A172 (cell line): ENCODE measurements at regions not wholly inside any gene's neighbourhood (a gene's known extent, or its start where the extent isn't known, plus 50 kb on each side); places are given as distances from the start of the nearest gene placed in this dataset.

Experiments used
- DNase-seq: peaks from one replicate; pipeline ENCODE4 v3.0.0-alpha.2; 2015; ENCODE audit warnings: low spot score

- peak; percentile 60 for DNase-seq
Observed at GRCh38 chr3:152719264-152719663, 115.7 kb upstream of the P2RY1 start.

- DNase-seq = no peak
Observed at GRCh38 chr3:152720951-152721718, 113.8 kb upstream of the P2RY1 start.

DNA sequence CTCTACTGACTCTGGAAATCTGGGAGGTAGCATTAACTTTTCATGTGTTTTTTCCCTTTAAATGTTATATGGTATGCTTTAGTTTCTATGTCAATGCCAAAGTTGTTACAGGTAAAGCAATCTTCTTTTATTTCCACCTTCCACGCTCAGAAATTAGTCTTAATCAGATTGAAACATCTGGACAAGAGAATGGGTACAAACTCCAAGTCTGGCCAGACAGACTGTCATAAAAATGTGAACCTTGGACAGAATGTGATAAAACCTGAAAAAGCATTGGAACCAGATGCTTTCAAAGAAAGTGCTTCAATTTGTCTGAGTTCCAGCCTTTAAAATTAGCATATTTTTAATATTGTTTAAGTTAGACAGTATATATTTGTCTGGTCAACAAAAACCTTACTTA lies 110.7 kb upstream of the P2RY1 start:
- no peak for DNase-seq

DNA sequence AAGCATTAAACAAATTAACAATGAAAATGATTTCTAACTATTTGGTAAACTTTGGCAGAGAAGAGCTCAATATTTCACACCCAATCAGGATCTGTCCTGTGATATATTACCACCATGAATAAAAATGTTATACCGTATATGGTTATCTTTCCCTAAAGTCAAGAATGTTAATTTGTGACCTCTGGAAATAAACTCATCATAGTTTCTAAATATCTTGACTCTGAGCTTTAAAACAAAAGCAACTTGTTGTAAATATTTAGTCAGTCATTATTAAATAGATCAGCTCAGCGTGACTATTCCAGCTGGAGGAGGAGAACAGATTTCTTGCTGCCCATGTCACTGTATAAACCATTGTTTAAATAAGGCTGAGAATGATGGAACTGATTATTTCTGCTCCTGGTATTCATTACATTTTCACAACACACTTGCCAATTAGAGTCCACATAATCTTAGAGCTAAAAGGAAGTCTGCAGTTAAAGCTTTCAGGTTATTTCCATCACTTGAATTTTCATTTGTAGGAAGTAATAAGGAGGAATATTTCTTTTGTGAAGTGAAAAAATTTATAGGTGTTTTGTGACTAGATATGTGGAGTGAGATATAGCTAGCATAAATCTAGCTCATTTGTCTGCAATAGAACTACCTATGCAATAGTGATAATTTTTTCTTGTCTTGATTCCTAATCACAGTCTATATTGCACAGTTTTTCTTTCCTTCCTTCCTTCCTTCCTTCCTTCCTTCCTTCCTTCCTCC lies 106.5 kb upstream of the P2RY1 start:
- no peak for DNase-seq

- no peak for DNase-seq
Observed at GRCh38 chr3:152729906-152730305, 105.0 kb upstream of the P2RY1 start.

DNA sequence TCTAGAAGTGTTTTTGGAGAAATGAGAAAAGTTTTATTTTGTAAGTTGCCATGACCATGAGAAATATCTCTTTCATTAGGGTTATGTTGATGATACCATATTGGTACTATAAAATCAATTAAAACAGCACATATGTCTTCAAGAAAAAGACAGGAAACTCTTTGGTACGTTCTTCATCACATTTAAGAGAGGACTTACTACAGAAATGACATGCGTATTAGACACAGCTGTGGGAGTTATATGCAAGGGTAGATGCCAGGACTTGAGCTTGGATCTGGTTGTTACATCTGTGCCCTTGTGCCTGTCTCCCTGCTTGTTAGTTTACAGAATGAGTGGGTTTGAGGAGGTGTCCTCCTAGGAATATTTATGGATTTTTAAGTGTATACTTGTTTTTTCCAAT lies 103.4 kb upstream of the P2RY1 start:
- no peak for DNase-seq

GRCh38 chr3:152733584-152734119 lies 101.3 kb upstream of the P2RY1 start:
- DNase-seq = no peak

- peak; percentile 50 for DNase-seq
Observed at GRCh38 chr3:152737021-152737908, 97.7 kb upstream of the P2RY1 start.

GRCh38 chr3:152738656-152739055 lies 96.3 kb upstream of the P2RY1 start:
- no peak for DNase-seq

- DNase-seq = no peak
Observed at GRCh38 chr3:152742368-152743347, 92.3 kb upstream of the P2RY1 start.

DNA sequence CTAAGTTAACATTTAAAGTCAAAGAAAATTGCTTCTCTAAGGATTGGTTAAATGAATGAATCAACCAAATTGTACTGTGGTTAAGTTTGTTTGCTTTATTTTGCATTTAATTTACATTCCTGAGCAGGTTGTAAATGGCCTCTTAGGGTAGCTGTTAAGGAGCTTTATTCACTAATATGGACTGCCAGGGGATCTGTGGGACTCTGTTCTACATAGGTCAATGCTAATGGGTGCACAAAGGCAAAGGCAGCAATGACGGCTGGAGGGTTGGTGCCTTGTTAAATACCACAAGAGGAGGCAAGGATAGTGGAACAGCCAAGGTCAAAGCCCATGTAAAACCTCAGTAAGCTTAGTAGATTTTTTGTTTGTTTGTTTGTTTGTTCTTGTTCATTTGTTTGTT lies 89.3 kb upstream of the P2RY1 start:
- no peak for DNase-seq

DNA sequence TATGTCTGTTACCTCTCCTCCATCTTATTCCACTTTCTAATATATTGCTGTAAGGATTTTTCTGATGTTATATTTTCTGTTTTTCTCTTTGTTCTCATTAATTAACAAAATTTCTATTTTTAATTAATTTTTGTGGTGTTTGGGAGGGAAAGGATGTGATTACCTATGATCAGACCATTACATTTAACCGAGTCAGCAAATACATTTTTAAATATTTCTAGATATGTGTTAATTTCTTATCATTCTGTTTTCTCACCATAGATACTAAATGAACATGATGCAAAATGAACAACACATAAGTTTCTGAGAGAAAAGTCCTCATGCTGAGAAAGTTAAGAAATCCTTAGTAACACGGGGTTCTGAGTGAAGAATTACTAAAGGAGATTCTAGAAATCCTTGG lies 80.6 kb upstream of the P2RY1 start:
- DNase-seq = no peak

DNA sequence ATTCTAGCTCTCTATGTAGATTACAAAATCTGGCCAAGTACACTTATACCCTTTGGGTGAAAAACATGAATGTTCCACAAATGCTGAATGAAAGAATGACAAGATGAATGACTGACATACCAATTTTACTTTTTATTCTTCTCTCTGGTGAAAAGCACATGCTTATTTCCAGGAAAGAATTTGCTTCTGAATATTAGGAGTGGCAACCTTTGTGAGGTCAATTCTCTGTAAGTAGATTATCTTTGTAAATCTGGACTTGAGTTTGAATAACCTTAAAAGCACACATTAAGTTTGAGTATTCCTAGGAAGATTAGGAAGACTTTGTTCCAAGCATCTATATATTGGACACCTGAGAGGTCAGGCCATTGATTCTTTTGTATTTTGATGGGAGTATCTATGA lies 78.1 kb upstream of the P2RY1 start:
- no peak for DNase-seq

DNA sequence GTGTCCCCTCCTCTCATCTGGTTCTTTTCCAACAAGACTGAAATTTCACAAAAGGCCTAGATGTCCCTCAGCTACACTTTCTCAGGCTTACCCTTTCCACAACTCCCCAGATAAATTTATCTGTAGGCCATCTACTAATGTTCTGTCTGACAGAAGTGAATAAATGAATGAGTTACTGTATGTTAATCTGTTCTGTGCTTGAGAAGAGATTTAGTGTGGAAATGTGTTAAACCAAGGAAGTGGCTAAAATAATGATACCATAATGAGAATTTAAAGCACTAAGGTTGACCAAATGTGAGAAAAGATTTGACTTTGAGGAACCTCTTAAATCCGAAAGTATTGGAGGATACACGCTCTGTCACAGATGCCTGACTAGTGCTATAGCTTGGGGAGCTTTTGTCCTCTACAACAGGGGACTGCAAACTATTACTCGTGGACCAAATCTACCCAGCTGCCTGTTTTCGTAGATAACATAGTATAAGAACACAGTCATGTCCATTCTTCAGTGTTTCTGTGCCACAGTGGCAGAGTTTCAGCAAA lies 74.8 kb upstream of the P2RY1 start:
- no peak for DNase-seq

DNA sequence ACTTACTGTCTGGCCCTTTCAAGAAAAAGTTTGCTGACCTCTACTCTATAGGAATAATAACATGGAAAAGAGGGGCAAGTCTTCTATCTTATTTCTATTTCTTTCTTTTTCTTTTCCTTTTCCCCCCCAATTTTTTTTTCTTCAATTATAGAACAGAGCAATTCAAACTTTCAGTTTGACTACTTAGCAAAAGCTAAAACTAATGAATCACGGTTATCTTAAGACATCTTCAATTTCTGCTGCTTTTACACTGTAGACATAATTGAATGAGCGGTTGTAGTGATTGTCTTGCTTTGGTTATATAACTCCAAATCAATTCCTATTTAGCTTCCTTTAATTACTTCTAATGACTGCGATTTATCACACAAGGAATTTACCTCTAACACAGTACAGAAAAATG lies 74.3 kb upstream of the P2RY1 start:
- DNase-seq = no peak

- DNase-seq = no peak
Observed at GRCh38 chr3:152768478-152768877, 66.5 kb upstream of the P2RY1 start.

DNA sequence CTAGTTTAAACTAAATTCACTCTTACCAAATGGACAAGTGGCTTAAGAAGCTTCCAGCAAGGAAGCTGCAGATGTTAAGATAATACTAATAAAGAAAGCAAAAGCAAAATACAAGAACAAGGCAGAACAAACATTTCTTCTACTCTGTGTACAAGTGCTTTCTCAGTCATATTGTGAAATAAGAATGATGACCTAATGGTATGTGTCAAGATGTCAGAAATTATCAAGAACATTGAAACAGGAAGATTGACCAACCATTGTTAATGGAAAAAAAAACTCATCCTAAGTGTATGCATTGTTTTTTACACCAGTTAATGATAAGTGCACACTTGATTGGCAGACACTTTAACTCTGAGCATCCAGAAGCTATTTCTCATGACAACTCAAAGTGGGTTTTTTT lies 65.4 kb upstream of the P2RY1 start:
- DNase-seq = no peak

DNA sequence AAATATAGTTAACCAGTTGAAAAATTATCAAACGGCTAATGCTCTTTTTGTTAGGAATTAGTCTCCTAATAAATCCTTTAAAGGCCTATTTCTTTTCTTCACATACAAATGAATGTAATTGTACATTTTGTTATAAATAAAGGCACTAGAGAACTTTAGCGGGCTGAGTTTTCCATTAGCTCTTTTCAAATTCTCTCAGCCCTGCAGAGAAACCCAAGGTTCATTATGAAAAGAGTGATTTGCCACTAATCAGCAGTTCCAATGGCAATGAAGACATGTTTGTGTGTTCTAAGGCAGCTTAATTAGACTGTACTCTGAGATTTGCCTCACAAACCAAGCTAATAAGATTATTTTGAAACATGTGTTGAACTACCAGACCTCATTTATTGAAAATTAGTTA lies 64.6 kb upstream of the P2RY1 start:
- no peak for DNase-seq

DNA sequence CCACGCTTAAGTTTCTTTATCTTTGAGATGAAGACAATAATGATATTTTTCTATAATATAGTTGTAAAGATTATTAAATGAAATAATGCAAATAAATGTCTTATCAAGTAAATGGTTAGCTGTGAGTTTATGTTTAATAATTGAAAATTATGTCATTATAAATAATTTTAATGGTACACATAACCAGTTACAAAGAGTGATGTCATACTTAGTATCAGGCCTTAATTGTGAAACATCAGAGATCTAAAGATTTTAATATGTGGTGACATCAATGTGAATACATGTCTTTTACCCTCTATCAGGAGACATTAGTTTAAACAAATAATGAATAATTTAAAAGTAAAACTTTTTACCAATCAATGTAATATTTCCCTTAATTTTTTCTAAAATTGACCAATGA lies 63.8 kb upstream of the P2RY1 start:
- no peak for DNase-seq

GRCh38 chr3:152772674-152773225 lies 62.2 kb upstream of the P2RY1 start:
- DNase-seq = no peak
